Panc1 (cell line): ENCODE measurements at regions not wholly inside any gene's neighbourhood (a gene's known extent, or its start where the extent isn't known, plus 50 kb on each side); places are given as distances from the start of the nearest gene placed in this dataset.

Source experiments
- CTCF ChIP-seq: fragments of 450-650 bp; IDR thresholded peaks from 2 replicates; pipeline ENCODE4 v1.5.1; 2017; ENCODE audit warnings: mild to moderate bottlenecking
- POLR2AphosphoS5 ChIP-seq: IDR thresholded peaks from 2 replicates; pipeline ENCODE4 v1.6.1; 2012; ENCODE audit warnings: mild to moderate bottlenecking, low read depth, low read length, moderate library complexity
- TCF7L2 ChIP-seq: IDR thresholded peaks from 2 replicates; pipeline ENCODE4 v1.6.1; 2011; ENCODE audit warnings: mild to moderate bottlenecking, low read depth, low read length, inconsistent platforms

DNA sequence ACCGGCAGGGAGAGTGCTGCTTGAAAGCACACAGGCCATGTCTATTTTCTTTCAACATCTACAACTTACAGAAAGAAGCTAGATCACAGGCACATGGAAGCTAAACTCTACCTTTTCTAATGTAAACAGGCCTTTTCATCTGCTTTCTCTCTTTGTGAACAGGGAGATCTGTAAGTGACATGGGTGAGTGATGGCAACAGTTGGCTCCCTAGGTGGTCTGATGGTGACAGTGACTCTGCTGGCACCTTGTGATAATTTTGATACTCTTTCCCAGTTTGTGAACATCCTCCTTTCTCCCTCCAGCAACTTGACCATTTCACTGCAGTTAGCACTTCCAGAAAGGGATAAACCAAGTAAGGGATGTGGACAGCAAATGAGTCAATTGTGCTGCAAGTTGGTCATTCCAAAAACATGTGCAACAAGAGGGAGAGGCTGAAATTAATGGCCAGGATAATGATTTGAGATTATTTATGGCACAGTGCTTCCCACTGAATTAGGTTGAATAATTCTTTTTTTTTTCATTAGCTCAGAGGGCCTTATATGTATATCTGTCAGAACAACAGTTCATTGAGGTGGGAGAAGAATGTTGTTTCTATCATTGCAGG is 89.5 kb downstream of the XCL2 start:
- TF ChIP-seq CTCF: no peak
- TF ChIP-seq POLR2AphosphoS5: no peak
- no peak for TF ChIP-seq TCF7L2
